RKO (cell line): ENCODE measurements at regions not wholly inside any gene's neighbourhood (a gene's known extent, or its start where the extent isn't known, plus 50 kb on each side); places are given as distances from the start of the nearest gene placed in this dataset.
A peak's percentile ranks its signal among the peaks of the same experiment; 100 is the strongest.
"Not testable (repeated sequence)": the region's sequence is repeated elsewhere in the genome, so short reads cannot be mapped to it uniquely, and the experiment has no call there.

Experiments used
- DNase-seq: peaks from one replicate; pipeline ENCODE4 v3.0.0-alpha.2; 2016; ENCODE audit warnings: low spot score

DNA sequence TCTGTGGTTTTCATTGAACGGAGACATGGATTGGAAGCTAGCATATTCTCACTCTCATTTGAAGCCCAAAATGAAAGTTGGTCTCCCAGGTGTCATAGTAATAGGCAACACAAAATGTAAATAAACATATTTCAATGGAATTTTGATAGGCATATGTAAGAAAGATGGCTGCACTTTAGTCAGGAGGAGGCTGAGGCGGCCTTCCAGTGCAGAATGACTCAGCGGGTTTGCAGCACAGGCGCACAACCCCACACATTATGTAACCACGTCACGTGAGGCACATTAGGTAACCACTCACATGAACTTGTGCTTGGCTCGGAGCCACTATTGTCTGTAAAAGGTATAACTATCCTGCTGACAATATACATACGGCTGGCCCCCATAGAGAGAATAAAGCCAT lies 381.7 kb downstream of the GPAT3 start:
- DNase-seq = peak; percentile 23

DNA sequence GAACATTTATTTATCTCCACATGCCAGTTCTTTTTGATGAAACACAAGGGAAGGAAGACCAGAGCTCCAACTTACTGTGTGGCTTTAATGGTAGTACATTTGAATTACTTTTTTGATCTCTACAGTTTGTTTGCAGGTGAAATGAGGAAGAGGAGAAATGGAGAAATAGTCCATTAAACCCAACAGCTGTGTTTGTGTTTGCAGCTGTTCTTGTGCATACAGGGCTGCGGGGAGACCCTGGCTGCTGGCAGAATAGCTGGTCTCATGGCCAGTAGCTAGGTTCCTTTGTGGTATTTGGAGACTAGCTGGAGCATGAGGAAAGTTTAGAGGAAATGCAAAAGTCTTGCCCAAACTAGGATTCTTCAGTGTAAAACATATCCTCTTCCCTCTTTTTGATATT lies 374.8 kb downstream of the GPAT3 start:
- no peak for DNase-seq

- DNase-seq = no peak
Measured at GRCh38 chr4:83906561-83906960, 370.7 kb downstream of the GPAT3 start.

DNA sequence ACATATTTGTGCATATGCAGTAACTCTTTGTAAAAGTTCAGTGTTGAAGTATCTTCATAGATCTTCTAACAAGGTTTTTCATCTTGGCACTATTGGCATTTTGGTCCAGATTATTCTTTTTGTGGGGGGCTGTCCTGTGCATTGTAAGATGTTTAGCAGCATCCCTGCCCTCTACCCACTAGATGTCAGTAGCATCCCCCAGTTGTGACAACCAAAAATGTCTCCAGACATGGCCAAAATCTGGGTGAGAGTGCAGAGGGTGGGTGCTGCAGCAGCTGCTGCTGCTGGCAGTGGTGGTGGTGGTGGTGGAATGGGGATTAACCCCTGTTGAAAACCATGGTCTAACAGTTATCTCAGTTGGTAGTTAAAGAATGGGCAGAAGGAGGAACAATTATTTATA lies 370.0 kb downstream of the GPAT3 start:
- DNase-seq = peak; percentile 28

- not testable (repeated sequence) for DNase-seq
Measured at GRCh38 chr4:83903740-83904139, 367.8 kb downstream of the GPAT3 start.

- DNase-seq = no peak
Measured at GRCh38 chr4:83894831-83895230, 358.9 kb downstream of the GPAT3 start.

DNA sequence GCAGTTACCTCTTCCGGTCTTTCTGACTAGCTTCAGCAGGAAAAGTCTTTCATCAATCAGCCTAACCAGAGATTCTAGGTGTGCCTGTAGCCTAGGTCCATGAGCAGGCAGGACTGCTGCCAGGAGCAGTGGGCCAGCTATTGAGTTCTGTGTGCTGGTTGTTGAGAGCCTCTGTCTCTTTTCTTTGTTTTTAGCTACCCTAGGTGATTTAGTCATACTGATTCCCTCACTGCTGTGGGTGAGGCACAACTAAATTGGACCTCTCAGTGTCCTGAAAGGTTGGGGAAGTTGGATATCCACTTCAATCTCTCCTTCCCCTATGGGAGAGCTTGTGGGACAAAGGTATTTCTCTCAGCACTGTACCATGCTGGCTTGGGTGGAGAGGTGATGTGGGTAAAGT lies 354.9 kb downstream of the GPAT3 start:
- DNase-seq = no peak

GRCh38 chr4:83890231-83890630 lies 354.3 kb downstream of the GPAT3 start:
- DNase-seq = no peak

DNA sequence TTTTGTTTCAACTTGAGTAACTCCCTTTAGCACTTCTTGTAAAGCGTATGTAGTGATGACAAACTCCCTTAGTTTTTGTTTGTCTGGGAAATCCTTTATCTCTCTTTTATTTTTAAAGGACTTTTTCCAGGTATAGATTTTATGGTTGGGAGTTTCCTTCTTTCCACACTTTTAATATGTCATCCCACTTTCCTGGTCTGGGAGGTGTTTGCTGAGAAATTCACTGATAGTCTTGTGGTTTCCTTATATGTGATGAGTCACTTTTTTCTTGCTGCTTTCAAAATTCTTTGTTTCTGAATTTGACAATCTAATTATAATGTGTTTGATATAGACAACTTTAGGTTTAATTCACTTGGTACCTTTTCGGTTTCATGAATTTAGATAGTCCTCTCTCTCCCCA lies 353.9 kb downstream of the GPAT3 start:
- DNase-seq = peak; percentile 7

DNA sequence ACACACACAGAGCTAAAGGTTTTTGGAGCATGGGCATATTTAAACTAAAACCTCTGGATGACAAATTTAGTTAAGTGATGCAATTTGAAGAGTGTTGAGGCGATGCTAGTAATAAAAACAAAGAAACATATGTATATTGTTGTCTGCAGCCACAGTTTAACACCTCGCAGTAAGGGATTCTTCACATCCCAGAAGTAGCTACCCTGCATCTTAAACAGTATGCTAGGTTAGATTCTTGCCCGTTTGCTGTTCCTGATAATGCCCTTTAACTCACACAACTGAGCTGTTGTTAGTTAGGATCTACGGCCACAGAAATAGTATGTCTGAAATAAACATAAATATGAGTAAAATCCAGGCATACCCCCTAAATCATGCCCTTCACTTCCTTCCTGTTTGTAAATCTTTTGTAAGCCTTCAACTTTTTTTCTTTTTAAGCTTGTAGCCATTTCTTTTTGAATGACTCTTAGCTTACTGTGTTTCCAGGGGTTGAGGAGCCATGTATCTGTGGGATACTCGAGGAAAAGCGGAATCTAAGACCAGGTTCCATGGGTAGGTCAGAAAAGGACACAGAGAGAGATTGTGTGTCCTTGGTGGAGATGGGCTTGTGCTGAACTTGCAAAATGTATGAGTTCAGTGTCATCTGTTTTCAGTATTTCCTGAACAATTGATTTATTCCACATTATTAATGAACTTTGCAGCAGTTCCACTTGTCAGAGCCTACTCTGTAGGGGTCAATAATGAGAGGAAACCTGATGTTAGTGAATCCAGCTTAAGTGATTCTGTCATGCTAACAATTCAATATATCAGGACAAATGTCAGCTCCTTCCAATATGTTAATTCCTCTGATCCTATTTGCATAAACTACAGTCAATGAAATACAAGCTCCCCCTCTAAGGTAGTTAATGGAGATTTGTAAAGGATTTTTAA lies 349.6 kb downstream of the GPAT3 start:
- no peak for DNase-seq

DNA sequence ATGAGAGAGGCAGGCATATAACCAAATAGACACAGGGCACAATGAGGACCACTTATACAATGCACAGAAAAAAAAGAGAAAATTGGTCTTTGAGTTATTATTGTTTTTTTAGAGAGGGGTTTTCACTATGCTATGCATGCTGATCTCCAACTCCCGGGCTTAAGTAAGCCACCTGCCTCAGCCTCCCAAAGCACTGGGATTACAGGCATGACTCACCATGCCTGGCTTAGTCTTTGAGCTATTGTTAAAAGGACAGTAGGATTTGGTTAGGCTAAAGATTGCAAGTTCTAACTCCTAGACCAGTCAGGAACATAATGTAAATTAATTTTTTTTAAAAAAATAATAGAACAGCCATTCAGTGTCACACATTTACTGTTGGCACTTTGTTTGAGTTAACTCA lies 340.1 kb downstream of the GPAT3 start:
- peak; percentile 7 for DNase-seq

- no peak for DNase-seq
Measured at GRCh38 chr4:83875437-83875836, 339.5 kb downstream of the GPAT3 start.

GRCh38 chr4:83873996-83874395 lies 338.1 kb downstream of the GPAT3 start:
- DNase-seq = no peak

DNA sequence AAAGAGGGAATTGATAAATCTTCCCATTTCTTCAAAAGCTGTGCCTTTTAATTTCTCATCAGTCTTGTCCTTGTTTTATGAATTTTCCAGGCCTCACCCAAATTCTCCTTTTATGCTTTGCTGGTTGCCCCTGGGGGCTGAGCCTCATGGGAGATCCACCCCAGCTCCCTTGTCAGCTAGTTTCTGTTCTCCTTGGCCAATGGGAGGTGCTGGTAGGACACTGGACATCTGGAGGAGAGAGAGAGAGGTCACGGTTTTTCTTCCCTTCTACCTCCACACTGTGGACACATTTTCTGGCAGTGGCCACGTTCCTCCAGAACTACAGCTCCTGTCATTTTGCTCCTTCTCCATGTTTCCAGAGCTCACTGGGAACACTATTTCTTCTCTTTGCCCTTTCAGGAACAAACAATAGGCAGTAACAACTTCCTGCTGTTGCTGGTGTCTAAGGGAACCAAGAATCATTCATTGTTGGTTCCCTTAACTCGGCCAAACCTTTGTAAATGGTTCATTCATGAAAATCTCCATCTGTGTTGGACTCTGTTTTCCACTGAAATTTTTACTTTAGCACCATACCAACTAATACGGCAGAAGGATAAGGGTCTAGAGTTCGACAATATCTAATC lies 334.5 kb downstream of the GPAT3 start:
- DNase-seq = no peak

DNA sequence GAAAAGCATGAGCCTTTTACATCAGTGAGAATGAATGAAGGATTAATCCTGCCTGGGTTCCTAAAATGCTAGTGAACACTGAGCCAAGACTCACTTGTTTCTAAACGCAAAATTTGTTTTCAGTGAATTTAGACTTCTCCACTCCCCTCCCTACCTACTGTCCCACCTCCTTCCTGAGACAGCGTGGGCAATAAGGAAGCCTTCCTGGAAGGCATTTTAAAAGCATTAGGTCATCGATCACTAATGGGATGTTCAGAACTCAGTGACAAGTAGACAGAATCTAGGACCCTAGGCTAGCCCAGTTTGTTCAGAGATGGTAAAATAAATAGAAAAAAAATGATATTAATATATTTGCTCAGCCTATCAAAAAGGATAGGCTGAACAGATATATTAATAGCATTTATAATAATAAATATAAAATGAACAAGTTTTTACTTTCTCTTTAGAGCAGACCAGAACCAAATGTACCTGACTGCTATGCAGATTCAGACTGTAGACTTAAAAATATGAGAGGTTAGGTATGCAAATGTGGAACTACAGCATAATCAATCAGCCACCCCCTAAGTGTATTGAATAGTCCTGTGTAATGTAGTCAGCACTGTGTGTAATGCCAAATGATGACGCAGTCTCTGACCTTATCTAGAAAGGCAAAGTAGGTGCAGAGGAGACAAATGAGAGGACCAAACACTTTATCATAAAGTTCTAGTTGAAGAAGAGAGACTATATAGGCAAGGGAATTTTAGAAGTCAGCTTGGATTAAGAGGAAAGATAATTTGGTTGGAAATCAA lies 331.1 kb downstream of the GPAT3 start:
- no peak for DNase-seq

- no peak for DNase-seq
Measured at GRCh38 chr4:83865417-83866150, 329.7 kb downstream of the GPAT3 start.

DNA sequence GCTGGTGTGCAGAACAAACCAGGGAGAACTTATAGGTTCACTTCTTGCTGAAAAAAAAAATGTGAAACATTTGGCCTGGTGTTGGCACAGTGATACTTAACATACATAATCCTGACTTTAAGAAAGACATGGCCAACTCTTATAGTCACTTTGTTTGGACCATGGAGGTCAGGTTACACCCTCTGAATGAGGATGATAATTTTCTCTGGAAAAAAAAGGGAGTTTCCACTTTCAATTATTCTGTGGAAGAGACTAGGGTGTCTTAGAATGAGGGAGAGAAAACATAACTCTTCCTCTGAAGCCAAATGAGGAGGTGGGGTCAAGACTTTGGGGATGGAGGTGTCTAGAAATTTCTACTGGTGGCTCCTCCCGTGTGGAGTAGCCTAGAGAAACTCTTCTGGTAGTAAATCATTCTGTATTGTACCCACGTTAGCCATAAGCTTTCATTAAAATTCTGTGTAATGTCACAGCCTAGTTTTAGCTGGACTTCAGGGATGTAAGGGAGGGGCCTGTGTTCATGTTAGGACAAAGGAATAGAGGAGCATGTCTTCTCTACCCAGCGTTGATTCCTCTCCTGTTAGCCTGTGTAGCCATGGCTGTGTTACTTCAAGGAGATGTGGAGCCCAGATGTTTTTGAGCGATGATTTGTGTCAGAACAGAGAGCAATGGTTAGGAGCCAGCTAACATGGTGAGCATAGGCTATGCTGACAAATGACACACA lies 328.3 kb downstream of the GPAT3 start:
- no peak for DNase-seq

DNA sequence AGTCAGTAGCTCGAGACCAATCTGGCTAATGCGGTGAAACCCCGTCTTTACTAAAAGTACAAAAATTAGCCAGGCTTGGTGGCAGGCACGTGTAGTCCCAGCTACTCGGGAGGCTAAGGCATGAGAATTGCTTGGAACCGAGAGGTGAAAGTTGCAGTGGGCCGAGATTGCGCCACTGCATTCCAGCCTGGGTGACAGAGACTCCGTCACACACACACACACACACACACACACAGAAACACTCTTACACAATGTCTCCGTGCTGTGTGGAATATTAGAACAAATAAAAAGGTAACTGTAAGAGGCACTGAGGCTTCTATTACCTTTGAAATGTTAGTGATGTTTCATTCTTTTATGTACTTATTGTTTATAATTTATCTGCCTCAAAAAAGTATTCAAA lies 326.6 kb downstream of the GPAT3 start:
- no peak for DNase-seq

DNA sequence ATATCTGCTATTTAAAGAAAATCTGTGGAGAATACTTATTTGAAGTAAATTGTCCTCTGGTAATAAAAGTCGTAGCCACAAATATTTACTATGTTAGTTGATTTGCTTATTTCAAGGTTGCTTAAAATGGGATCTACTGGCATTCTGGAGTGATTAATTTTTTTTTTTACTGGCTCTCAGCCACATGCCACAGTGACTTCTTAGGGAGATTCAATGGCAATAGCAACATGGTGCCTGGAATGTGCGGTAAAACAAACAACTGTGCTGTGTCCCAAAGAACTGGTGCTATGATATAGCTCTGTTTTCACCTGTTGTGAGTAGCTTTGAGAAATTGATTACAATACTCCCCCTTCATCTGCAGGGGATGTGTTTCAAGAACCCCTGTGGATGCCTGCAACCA lies 324.3 kb downstream of the GPAT3 start:
- DNase-seq = no peak

GRCh38 chr4:83858131-83858530 lies 322.2 kb downstream of the GPAT3 start:
- DNase-seq = no peak

DNA sequence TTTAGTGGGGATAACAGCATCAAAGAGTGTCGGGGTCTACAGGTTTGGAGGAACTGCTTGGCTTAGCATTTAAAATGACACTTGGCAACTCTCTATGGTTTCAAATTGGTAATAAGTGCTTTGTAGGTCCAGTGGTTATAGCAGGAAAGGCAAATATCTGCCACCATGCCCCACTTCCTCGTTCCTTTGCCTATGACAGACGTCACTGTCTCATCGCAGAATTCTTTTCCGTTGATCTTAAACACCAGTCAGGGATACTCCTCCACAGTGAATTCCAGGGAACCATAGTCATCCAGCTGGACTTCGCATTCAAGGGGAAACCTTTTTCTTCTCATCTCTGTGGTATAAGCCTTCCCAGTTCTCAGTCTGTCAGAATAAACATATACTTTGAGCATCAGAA lies 319.1 kb downstream of the GPAT3 start:
- peak; percentile 90 for DNase-seq

- DNase-seq = no peak
Measured at GRCh38 chr4:83852085-83852451, 316.2 kb downstream of the GPAT3 start.
